Activated CD4-positive, alpha-beta T cell treated with anti-CD3 and anti-CD28 coated beads for 4 hours (primary cell): ENCODE measurements at regions not wholly inside any gene's neighbourhood (a gene's known extent, or its start where the extent isn't known, plus 50 kb on each side); places are given as distances from the start of the nearest gene placed in this dataset.
"Not testable (repeated sequence)": the region's sequence is repeated elsewhere in the genome, so short reads cannot be mapped to it uniquely, and the experiment has no call there.

ENCODE experiments used
- DNase-seq, 2 donors: peaks; one replicate each; pipeline ENCODE4 v3.0.0-alpha.2; 2020

DNA sequence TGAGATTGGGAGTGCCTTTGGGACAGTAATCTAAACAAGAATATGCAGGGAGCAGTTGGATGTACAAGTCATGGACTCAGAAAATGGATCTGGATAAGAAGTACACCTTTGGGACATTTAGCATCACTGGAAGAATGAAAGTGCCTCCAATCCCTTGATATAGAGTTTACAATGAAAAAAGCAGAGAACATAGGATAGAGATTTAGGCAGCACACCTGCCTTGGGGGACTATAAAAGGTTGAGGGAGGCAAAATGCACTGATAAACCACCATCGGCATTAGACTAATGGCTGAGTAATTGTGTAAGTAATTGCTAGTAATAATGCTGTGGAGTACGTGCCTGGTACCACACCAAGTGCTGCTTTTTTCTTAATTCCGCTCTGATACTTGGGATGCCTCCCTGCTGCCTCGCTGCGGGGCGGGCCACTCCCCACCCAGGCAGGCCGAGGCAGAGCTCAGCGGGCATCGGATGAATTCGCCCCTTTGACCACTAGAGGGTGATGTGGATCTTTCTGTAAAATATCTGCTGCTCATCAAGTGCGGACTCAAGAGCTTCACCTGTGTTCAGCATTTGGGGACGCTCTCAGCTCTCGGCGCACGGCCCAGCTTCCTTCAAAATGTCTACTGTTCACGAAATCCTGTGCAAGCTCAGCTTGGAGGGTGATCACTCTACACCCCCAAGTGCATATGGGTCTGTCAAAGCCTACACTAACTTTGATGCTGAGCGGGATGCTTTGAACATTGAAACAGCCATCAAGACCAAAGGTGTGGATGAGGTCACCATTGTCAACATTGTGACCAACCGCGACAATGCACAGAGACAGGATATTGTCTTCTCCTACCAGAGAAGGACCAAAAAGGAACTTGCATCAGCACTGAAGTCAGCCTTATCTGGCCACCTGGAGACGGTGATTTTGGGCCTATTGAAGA, 99.9 kb downstream of the ANKRD18B start:
- peak; percentile 55 to 69 for DNase-seq

GRCh38 chr9:33628318-33628717, 104.3 kb downstream of the ANKRD18B start:
- not testable (repeated sequence) for DNase-seq

DNA sequence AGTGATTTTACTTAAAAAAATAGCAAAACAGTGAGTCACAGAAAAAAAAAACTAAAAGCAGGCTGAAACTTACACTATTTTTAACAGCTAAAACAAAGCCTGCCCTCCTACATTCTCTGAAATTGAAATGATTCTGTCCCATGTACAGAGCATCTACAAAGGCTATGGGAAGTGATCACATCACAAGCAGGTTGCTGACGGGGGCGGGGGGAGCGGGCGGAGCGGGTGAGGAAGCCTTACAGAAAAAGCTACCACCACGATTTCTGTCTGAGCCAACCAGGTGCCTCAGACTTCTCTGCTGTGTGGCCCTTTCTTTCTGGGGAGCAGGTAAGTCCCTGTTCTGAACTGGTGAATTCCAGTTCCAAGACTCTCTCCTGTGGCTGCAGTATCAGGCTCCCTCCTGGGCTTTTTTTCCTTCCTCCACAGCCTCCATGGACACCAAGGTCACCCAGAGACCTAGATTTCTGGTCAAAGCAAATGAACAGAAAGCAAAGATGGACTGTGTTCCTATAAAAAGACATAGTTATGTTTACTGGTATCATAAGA, 104.9 kb downstream of the ANKRD18B start:
- DNase-seq = peak; percentile 13 to 17

GRCh38 chr9:33633636-33634035, 109.6 kb downstream of the ANKRD18B start:
- DNase-seq = no peak

DNA sequence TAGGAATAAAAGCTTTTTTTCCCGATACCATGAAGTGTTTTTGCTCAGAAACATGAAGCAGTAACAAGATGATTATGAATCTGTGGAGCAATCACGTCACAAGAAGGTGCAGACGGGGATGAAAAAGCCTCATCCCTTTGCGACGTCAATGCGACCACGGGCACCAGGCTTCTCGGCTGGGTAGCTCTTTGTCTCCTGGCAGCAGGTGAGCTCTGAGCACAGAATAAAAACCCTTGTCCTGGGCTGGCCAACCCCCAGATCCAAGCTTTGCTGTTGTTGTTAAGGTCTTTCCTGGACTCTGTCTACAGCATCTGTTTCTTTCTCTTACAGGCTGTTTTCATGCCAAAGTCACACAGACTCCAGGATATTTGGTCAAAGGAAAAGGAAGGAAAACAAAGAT, 113.8 kb downstream of the ANKRD18B start:
- DNase-seq = no peak

GRCh38 chr9:33638391-33638915, 114.4 kb downstream of the ANKRD18B start:
- DNase-seq = no peak

DNA sequence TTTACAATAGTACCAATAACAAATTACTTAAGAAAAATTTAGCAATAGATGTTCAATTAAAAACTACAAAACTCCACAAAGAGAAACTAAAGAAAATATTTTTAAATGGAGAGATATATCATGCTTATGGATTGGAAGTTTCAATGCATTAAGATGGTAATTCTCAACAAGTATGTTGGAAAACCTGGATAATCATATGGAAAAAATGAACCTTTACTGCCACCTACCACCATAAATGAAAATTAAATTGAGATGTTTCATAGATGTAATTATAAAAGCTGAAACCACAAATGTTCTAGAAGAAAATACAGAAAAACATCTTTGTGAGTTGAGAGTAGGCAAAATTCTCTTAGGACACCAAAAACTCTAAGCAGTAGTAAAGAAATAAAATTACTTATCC, 121.7 kb downstream of the ANKRD18B start:
- no peak for DNase-seq

DNA sequence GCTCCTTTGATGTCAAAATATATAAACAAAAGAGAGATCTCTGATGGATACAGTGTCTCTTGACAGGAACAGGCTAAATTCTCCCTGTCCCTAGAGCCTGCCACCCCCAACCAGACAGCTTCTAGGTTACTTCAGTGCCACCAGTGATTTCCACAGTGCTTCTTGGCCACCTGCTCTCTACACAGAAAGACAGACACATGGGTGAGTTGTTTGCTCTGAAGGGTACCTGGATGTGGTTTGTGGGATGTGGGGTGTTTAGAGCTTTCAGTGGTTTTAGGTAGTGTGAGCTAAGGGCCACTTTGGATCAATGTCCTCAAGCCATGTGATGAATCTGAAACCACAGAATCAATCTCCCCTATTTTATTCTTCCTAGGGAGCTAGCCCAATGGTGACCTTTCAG, 125.4 kb downstream of the ANKRD18B start:
- DNase-seq = no peak

- DNase-seq = no peak
These were observed 127.1 kb downstream of the ANKRD18B start for GRCh38 chr9:33651125-33651524.

DNA sequence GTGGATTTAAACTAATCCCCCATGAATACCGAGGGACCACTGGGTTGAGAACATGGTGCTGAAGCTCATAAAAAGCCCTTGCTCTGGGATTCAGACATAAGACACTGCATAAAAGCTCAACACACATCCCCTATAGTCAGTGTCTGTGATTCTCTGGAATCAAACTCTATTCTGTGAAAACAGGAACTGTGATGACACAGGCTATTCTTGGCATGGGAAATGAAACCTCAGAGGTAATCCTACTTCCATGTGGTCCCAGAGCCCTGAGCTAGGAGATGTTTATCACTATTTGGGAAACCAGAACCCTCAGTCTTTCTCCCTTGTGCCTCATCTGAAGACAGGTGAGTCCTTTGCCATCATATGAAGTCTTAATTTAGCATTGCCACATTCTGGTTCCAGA, 135.4 kb upstream of the PRSS3 start:
- DNase-seq = no peak

GRCh38 chr9:33660772-33661171, 134.6 kb upstream of the PRSS3 start:
- DNase-seq = no peak

DNA sequence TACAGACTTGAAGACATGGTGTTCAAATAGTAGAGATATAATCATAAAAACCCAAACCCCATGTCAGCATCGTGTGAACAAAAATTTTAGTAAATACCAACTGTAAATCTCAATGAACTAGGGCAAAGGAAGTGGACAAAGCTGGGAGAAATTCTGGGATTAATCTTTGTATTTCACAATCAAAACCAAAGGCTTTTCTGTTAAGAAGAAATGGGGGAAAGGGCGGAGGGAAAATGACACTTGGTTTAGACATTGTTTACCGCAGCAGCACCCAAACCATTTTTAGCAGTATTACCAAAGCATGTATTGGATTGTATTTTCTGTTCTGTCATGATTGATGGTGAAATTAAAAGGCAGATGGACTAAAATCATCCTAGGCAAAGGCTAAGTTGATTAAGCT, 134.2 kb upstream of the PRSS3 start:
- no peak for DNase-seq

GRCh38 chr9:33662871-33663270, 132.5 kb upstream of the PRSS3 start:
- DNase-seq = no peak

- DNase-seq = not testable (repeated sequence)
These were observed 119.1 kb upstream of the PRSS3 start for GRCh38 chr9:33676194-33676745.

- DNase-seq = peak; percentile 3 to 28
These were observed 118.4 kb upstream of the PRSS3 start for GRCh38 chr9:33676746-33677505.

GRCh38 chr9:33677506-33677809, 117.9 kb upstream of the PRSS3 start:
- no peak for DNase-seq

DNA sequence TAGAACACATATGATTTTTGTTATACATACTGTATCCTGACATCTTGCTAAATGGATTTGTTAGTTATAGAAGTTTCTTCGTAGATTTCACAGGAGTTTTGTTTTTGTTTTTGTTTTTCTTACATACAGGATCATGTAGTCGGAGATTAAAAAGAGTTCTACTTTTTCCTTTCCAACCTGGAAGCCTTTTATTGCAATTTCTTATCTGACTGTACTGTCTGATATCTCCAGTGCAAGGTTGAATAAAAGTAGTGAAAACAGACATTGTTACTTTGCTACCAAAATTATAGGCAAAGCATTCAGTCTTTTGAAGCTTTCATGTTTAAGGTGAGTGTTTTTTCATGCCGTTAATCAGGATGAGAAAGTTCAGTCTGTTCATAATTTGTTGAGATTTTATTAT, 117.4 kb upstream of the PRSS3 start:
- DNase-seq = no peak

DNA sequence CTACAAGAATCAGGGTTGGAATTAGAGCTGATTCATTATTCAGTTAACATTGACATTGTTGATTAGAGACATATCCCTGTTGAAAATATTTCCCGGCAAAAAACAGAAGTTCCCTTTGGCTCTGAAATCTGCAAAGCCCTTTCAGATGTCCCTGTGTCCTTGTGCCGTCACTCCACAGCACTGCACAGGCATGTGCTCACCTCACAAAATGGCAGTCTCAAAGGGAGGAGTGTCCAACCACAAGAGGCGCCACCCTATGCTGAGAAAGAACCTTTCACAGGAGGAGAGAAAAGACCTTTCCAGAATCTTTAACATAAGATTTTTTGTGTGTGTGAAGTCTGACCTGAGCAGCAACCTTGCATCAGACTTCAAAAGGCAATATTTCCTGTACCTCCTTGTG, 112.8 kb upstream of the PRSS3 start:
- no peak for DNase-seq

- no peak for DNase-seq
These were observed 110.5 kb upstream of the PRSS3 start for GRCh38 chr9:33684831-33685230.

DNA sequence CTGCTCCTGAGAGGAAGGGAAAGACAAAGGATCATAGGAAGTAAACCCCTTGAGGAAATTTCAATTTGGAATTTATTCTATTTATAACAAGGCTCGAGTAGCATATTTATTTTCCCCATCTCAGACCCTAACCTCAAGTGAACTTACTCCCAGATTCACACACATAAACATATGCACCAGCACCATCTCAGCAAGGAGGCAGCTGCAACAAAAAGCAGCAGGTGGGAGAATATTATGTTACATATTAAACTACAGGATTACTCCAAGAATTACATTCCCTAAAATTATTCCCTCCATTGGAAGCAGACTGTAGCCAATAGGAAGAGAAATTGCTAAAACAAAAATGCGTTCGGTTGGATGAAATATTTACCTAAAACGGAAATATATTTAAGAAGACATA, 108.4 kb upstream of the PRSS3 start:
- no peak for DNase-seq

- DNase-seq = no peak
These were observed 107.6 kb upstream of the PRSS3 start for GRCh38 chr9:33687779-33688178.

- no peak for DNase-seq
These were observed 105.0 kb upstream of the PRSS3 start for GRCh38 chr9:33690143-33690933.

GRCh38 chr9:33695299-33695698, 100.1 kb upstream of the PRSS3 start:
- DNase-seq = no peak
